GM18909 (cell line): ENCODE measurements at regions not wholly inside any gene's neighbourhood (a gene's known extent, or its start where the extent isn't known, plus 50 kb on each side); places are given as distances from the start of the nearest gene placed in this dataset.

ENCODE experiments used
- ATAC-seq: cut with Tn5 transposase; IDR thresholded peaks from one replicate; pipeline ENCODE4 v1.9.1; 2021; ENCODE audit warnings: mild to moderate bottlenecking; ENCODE audit not compliant: unreplicated experiment, poor library complexity

DNA sequence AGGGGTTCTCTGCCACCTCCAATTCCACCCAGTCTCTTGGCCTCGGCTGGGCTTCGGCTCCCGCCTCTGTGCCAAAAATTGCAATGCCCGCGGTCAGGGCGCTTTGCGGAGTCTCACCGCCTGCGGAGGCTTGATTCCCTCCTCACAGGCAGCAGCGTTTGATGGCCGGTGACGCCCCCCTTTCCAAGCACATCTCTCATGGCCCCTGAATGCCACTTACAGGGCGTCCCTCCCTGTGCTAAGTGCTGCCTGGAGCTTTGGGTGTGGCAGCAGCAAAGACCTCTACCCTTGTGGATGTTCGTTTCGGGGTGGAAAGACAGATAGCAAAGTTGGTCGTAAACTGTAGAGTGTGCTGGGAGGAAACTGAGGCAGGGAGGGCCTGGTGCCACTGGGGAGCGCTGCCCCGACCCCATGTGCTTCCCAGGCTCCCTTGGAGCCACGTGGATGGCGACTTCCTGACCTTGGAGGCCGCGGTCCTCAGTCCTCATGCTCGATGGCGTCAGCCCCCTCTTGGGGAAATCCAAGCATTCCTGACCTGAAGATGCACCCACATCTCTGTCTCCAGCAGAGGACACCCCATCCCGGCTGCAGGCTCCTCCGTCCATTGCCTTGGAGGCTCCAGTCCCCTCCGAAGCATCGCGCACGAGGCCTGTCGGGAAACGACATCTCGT lies 249.2 kb upstream of the IRX4 start:
- ATAC-seq: no peak

DNA sequence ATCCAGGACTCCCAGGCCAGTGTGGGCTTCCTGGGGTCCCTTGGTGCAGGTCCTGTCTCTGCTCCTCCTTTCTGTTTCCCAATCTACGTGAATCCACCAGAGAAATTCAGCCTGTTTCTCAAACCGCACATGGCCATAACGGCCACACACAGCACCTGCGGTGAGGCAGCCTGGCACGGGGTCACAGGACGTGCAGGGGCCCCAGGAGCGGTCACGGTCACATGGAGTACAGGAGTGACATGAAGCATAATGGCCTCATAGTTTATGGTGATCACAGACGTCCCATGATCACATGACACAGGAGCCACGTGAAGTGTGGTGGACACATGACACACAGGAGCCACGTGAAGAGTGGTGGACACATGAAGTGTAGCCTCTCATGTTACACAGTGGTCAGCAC lies 248.5 kb upstream of the IRX4 start:
- no peak for ATAC-seq

DNA sequence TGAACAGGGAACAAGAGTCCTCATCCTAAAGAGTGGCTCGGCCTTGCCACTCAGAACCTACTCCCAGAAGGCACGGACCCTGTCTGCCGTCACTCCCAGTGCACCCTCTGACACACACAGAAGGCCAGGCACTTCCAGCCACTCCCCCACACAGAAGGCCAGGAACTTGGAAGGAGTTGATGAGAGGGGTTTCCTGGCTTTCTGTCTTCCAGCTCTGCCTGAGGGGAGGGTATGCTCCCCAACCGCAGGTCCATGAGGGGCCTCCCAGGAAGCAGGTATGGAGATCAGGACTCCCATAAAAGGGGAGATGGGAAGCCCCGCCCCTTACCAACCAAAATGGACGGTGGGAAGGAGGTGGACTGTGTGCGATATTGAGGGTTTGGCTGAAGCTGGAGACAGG lies 247.6 kb upstream of the IRX4 start:
- no peak for ATAC-seq

DNA sequence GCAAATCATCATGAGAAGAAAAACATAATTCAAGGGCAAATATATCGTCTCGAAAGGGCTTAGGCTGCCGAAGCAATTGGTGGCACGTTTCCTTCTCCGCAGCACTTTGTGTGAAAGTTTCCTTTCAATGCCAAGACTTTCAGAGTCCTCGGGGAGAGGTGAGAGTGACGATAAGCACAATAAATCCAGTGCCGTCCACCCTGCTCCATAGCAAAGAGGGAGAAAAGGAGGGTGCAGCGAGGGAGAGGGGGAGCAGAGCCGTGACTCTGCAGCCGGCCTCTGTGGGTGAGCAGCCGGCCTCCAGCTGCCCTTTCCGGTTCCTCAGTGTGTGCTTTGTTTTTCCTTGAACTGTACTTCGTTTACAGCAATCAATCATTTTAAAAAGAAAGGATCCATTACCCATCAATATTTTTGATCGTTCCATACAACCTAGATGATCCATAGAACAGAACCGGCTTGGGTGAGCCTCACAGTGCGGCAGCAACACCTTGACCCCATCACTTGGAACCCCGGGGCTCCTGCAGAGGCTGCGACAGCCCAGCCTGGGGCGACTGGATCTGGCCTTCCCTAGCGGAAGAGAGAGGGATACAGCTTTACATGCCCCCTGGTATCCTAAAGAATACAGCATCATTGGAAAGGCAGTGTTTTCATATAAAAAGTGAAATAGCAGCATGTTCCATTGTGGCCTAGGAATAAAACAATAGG lies 247.0 kb upstream of the IRX4 start:
- no peak for ATAC-seq

DNA sequence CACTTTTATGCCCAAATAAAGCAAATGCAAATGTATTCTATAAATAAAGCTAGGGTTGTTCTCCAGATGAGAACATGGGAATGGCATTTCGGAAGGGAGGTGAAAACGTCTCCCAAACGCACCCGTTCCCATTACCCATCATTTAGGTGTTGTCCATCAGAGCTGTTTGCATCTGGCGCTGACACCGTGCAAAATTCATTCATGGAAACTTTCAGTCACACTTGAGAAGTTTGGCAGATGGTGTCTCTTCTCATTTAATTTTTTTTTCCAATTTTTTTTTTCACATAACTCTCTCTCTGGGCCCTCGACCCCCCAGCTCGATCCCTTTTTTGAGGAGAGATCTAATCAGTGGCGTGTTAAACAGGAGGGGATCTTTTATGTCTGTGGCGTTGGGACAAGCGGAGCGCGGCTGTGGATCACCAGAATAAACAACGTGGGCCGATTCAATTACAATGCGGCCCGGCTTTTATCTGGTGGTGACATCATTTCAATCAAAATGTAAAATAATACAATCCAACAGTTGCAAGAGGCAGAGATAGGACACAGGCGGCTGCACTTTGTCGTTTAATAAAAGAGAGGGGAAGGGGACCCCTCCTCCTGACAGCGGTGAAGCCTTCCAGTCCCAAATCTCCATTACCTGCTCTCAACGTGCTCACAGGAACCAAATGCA lies 246.1 kb upstream of the IRX4 start:
- ATAC-seq: no peak

DNA sequence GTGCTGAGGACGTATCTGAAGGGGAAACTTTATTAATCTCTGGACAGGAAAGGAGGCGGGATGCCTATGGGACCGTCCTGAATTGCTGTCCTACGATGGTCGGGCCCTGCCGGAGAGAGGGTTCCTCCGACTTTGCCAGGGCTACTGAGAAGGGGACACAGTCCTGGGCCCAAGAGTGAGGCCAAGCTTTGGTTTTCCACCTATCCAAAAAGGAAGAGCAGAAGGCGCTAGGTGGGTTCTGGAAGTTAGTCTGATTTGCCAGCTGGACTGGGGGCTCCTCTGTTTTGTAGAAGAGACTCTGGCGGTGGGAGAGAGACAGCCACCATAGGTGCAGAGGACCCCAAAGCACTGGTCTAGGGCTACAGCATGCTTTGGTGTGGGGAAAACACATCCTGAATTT lies 243.8 kb upstream of the IRX4 start:
- ATAC-seq: no peak

DNA sequence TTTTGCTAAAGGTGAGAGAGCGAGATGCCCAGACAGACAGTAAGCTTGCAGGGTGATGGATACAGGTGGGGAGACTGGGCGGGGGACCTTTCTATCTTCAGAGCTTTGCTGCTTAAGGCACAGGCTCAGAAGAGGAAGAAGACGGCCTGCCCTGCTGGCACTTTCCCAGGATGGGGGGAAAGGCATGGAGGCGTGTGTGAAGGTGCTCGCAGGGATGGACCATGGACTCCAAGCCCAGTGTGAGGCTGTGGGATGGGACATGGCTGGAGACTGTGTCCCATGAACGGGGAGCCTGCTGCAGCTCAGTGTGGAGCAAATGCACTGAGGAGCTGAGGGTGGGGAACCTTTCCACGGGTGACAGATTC lies 243.2 kb upstream of the IRX4 start:
- ATAC-seq: no peak

DNA sequence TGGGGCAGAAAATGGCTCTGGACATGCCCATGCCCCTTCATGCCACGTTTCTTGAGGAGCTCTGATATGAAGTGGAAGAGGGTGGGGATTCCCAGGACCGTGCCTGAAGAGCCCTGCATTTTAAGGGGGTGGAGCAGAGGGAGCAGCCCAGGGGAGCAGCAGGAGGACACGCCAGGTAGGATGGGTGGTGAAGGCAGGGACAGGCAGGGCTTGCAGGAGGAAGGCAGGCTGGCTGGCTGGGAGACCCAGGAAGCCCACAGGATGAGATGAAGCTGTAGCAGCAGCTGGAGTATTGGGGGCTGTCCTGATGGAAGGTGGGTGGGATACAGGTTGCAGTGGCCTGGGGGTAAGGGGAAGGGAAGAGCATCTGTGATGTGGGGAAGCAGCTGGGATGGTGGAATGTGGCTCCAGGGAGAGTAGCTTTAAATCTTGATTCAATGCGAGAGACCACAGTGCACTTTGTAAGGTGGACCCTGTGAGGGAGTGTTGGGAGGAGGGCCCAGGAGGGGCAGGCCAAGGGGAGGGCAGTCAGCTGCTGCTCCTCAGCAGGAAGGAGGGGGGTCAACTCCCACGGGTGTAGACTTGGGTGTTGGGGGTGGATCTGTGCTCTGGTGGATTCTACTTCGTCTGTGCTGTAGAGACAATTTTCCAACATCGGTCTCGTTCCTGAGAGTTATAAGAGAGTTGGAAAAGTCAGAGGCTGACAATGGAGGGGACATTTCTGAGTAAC lies 242.6 kb upstream of the IRX4 start:
- ATAC-seq: no peak

DNA sequence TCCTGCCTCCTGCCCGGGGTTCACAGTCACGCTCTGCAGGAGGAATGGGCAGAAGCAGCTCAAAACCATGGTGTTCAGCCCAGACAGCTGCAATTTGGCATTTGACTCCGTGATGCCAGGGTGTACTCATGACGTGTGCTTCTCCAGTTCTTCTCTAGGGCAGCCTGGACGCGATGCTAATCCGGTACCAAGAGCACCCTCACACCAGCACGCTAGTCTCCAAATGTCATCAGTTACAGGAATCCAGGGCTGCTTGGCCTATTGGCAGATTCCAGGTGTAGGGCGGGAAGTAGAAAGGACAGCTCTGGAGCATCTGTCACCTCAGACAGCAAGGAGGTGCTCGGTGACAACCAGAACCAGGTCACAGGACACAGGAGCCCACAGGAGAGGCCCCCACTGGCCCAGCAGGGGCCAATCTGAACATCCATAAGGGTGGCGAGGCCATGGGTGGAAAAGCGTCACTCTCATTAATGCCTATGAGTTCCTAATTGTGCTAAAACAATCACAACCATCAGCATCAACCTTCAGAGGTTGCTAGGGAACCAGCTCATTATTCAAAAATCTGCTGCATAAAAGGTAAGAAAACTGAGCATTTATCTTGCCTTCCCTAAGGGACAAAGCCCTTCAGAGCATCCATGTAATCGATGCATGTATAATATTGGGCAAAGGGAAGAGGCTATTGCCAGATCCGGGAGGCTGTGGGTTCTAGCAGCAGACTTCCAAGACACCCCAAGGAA lies 241.9 kb upstream of the IRX4 start:
- no peak for ATAC-seq

DNA sequence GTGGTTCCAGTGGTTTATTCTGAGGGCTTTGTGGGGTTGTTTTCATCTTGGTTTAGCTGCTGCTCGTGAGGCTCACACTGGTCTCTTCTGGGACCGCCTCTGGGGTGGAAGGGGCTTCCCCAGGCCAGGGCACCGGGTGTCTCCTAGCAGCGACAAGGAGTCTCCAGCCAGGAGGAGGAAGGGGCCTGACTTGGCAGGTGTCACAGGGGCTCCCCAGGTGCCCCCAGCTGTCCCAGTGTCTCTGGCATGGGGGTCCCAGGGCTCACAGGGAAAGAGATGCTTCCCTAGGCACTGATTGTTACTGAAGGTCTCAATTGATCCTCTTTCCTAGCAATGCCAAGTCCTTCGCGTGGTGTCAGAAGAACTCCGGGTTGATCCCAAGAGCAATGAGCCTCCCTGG lies 241.1 kb upstream of the IRX4 start:
- no peak for ATAC-seq

DNA sequence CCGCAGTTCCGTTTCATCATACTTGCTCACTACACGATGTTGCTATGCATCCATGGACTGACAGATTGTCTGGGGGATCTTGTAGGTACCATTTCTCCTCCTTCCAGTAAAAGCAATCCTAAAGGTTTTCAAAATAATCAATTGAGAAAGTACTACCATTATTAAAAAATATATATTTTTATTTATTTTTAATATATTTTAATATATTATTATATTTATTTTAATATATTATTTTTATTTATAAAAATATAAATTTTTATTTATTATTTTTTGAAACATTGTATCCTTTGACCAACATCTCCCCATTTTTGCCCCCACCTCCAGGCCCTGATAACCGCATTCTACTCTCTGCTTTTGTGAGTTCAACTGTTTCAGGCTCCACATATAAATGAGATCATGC lies 237.6 kb upstream of the IRX4 start:
- no peak for ATAC-seq

DNA sequence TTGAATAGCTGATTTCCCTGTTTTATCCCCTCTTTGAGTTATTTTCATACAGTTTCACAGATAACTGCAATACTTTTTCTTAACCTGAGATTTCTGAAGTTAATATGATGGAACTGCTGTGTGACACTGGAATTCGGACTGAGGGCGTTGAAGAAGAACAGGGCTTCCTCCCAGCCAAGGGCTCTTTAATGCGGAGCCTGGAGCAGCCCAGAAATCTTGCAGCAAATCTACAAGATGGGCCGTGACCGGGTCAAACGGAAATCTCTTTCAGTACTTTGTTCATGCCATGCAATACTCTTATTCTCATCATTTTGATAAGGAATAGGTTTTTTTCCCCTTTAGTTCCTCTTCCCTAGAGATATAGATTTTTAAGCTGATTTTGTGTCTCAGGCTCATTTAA lies 236.8 kb upstream of the IRX4 start:
- no peak for ATAC-seq

DNA sequence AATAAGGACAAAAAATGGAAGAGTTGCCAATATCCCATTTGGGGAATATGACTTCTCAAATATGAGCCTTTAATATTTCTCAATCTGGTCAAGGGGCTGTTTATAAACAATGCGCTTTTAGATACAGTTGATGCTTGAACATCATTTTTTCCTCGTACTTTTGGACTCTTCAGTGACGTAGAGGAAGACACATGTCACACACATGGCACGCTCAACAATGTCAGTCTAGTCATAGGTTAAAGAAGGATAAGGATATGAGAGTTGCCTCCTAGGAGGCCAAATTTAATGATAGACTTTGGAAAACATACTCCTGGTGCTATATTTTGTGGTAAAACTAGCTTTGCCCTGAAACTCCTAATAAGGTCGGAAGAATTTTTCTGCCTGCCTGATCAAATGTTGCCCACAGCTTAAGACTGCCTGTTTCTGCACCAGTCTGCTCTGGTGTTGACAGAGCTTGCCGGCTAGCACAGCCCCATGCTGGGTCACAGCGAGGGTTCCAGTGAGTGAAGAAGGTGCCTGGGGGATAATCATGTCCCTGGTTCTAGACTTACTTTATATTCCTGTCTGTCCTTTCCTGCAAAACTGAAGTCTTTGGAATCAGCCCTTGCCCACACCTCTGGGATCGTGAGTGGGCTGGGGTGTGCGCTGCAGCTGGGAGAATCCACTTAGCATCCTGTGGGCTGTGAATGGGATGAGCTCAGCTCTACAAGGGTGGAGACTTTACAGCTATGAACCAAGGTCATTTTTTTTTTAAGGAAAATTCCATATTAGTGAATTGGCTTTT lies 230.8 kb upstream of the IRX4 start:
- ATAC-seq: no peak

DNA sequence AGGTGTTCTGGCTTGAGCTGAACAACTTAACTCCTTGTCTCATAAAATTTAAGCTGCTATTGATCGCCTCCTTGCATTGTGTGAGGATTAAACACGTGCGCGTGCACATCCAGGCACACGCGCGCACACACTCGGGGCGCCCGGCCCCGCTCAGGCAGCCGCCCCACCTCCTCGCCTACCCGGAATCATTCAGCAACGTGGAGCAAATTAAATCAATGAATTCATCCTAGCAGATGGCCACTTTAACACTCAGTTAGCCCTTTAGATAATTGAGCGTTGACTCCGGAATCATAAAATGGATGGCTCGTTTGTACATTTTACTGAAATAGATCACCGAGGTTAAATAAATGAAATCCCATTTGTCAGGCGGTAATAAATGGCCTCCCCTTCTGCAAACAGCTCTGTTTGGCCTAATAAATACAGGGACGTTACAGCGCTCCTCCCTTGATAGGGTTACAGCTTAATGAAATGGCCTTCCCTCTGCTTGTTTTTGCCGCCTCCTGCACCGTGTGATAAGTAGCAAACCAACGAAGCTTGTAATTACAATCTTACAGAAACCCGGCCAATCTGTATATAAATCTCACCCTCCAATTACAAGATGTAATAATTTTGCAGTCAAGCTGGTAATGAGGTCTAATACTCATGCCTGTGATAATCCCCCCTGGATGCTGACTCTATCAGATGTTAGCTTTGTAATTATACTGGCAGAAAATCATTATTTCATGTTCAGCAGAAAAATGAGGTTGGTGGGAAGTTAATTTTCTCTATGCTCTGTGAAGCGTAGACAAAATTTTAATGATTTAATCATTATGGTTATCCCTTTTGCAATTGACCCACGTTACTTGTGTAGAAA lies 229.7 kb upstream of the IRX4 start:
- ATAC-seq: no peak

DNA sequence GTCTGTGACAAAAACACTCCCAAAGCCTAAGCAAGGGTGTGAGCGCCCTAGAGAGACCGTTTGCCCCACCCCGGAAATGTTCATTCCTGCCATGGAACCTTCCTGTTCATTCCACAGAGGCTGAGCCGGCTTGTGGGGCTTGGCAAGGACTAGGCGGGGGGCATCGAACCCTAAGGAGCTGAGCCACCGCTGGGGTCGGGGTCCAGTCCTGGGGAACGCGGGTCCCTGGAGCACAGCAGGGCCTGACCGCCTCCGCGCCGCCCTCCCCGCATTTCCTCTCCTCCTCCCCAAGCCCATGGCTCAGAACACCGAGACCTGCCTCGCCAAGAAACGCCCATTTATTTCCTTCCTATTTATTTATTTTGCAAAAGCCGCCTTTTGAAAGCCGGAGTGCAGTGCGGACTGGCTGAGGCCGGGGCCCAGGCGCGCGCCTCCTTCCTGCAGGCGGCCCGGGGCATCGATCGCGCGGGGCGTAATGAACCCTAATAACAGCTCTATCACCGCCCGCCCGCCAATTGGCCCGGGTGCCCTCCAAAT lies 228.9 kb upstream of the IRX4 start:
- ATAC-seq: no peak

DNA sequence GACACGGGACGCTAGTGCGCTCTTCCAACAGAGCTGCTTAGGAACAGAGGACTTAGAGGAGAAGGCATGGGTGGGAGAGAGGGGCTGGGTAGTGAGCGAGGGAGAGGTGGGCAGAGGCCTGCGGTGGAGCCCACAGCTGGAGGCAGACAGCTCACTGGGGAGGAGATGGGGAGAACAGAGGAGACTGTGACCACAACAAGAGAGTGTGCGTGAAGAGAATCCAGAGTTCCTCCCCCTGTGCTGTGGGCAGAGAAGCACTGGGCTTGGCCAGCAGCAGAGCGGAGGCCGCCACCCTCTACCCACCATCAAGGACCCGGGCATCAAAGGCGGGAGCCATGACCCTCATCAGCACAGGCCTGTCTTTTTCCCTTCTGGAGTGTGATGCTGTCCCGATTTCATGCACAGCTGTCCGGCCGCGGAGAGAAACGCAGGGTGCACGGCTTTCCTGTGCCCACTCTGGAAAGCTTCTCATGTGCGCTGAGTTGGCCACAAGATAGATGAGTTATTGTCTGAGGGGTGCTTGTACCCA lies 228.3 kb upstream of the IRX4 start:
- ATAC-seq: no peak

DNA sequence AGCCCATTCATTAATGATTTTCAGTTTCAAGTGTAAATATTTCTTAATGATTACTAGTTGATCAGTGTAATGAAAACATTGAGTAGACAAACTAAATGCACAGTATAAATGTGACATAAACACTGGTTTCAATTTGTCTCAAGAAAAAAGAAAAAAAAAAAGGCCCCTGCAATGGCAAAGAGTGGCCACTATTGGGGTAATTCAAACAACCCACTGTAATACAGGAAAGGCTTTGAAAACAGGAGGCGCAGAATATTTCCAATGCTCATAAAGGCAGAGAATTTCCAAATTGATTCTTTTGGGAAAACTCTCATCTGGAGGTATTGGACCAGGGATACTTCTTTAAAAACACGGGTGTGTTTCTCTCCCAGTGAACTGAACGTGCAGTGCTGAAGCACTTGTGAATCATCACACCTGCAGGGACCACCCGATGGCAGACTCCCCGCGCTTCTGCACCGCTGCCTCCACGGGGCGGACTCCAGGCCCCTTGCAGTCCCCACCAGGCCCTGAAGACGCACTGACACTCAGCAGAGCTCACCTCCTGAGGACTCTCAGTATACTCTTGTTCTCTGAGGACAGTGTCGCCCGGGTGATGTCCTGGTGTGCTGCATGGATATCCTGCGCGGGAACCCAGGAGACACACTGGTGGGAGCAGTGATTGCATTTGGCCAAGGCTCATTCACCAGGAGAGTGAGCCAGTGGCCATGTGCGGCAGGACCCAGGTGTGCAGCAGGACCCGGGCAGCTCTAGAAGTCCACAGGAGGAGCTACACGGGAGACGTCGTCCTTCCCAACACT lies 227.6 kb upstream of the IRX4 start:
- ATAC-seq: no peak

DNA sequence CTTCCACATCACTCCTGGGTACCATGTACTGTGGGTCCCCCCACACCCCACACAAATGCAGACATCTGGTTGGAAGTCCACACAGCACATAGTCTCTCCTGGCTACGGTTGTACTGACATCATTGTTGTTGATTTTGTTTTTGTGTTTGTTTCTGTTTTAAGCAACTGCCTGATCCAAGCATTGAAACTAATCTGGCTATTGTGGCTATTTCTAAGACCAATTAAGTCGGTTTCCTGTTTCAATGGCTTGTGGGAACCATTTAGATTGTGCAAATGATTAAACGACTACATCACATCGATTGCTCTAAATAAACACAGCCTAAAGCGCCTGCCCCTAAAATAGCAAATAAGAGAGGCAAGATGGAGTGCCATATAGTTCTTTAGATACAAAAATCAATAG lies 226.8 kb upstream of the IRX4 start:
- no peak for ATAC-seq
